ENCODE measurements at regions not wholly inside any gene's neighbourhood (a gene's known extent, or its start where the extent isn't known, plus 50 kb on each side); places are given as distances from the start of the nearest gene placed in this dataset.

DNA sequence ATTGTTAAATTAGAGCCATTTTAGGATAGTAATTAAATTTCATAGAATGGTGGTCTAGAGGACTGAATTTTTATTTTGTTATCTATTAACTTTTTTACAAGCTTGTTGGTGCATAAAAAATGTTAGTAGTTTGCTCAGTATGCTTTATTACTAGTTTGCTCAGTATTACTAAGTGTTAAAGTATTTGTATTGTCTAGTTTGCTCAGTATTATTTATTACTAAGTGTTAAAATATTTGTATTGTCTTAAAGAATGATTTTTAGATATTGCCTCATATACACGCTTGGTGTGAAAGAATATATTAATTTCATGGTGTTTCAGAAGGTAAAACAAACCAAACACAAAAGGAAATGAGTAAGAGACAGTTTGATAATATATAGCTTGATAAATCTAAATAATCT lies 268.4 kb upstream of the MAGEB18 start:
- TF ChIP-seq, protein P1, sequence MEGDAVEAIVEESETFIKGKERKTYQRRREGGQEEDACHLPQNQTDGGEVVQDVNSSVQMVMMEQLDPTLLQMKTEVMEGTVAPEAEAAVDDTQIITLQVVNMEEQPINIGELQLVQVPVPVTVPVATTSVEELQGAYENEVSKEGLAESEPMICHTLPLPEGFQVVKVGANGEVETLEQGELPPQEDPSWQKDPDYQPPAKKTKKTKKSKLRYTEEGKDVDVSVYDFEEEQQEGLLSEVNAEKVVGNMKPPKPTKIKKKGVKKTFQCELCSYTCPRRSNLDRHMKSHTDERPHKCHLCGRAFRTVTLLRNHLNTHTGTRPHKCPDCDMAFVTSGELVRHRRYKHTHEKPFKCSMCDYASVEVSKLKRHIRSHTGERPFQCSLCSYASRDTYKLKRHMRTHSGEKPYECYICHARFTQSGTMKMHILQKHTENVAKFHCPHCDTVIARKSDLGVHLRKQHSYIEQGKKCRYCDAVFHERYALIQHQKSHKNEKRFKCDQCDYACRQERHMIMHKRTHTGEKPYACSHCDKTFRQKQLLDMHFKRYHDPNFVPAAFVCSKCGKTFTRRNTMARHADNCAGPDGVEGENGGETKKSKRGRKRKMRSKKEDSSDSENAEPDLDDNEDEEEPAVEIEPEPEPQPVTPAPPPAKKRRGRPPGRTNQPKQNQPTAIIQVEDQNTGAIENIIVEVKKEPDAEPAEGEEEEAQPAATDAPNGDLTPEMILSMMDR (IDR thresholded peaks at IDR 0.05; ENCODE audit: low read length) = no peak
- TF ChIP-seq EZH2 (IDR thresholded peaks at IDR 0.05; ENCODE audit: borderline replicate concordance, low read length) = no peak
